ENCODE measurements at regions not wholly inside any gene's neighbourhood (a gene's known extent, or its start where the extent isn't known, plus 50 kb on each side); places are given as distances from the start of the nearest gene placed in this dataset.

GRCh38 chrX:127404161-127404560 is 584.6 kb downstream of the PRR32 start:
- no peak for TF ChIP-seq CTCF (IDR thresholded peaks at IDR 0.05)
- no peak for TF ChIP-seq POLR2AphosphoS5 (IDR thresholded peaks at IDR 0.05)
